Liver (tissue), 3 donors: ENCODE measurements at regions not wholly inside any gene's neighbourhood (a gene's known extent, or its start where the extent isn't known, plus 50 kb on each side); places are given as distances from the start of the nearest gene placed in this dataset.

Source experiments
- CTCF ChIP-seq: fragments of 150-350 bp; IDR thresholded peaks from 2 replicates; pipeline ENCODE4 v1.5.1; 2017; ENCODE audit warnings: improper control_type of control experiment, low read depth, low read length; ENCODE audit not compliant: missing input control
- EGR1 ChIP-seq, 2 donors: IDR thresholded peaks; 2 replicates each; pipeline ENCODE4 v1.6.1; 2016 to 2018; ENCODE audit warnings: antibody characterized with exemption in 2 of 2, low read depth in 2 of 2
- GABPA ChIP-seq, 2 donors: IDR thresholded peaks in 1 of 2; conservative IDR thresholded peaks in 1 of 2; 2 replicates each; pipeline ENCODE4 v1.6.1; 2016; ENCODE audit warnings: antibody characterized with exemption in 2 of 2, mild to moderate bottlenecking in 1 of 2, moderate library complexity in 1 of 2
- HNF4G ChIP-seq: IDR thresholded peaks from 2 replicates; pipeline ENCODE4 v1.6.1; 2016; ENCODE audit warnings: antibody characterized with exemption
- JUND ChIP-seq, 2 donors: IDR thresholded peaks; 2 replicates each; pipeline ENCODE4 v1.6.1; 2016; ENCODE audit warnings: antibody characterized with exemption in 2 of 2
- MAX ChIP-seq: IDR thresholded peaks from 2 replicates; pipeline ENCODE4 v1.6.1; 2016; ENCODE audit warnings: antibody characterized with exemption
- RAD21 ChIP-seq, 2 donors: IDR thresholded peaks; 2 replicates each; pipeline ENCODE4 v1.6.1; 2016; ENCODE audit warnings: antibody characterized with exemption in 2 of 2, mild to moderate bottlenecking in 2 of 2
- SP1 ChIP-seq: IDR thresholded peaks from 2 replicates; pipeline ENCODE4 v1.6.1; 2018; ENCODE audit warnings: antibody characterized with exemption, mild to moderate bottlenecking
- TAF1 ChIP-seq: conservative IDR thresholded peaks from 2 replicates; pipeline ENCODE4 v1.6.1; 2016; ENCODE audit warnings: antibody characterized with exemption, mild to moderate bottlenecking
- ZBTB33 ChIP-seq: IDR thresholded peaks from 2 replicates; pipeline ENCODE4 v1.6.1; 2016; ENCODE audit warnings: antibody characterized with exemption
- donor health status: healthy.
- donor health status: healthy.

- TF ChIP-seq CTCF = no peak
- TF ChIP-seq MAX = no peak
- no peak for TF ChIP-seq RAD21 (IDR thresholded peaks at IDR 0.05)
- no peak for TF ChIP-seq SP1
- no peak for TF ChIP-seq JUND (IDR thresholded peaks at IDR 0.05)
- TF ChIP-seq EGR1 (IDR thresholded peaks at IDR 0.05; ENCODE audit: low read depth in 2 of 2) = no peak
- no peak for TF ChIP-seq TAF1
- TF ChIP-seq ZBTB33 = no peak
- no peak for TF ChIP-seq HNF4G
- no peak for TF ChIP-seq GABPA (IDR thresholded peaks at IDR 0.05 in 1 of 2, conservative IDR thresholded peaks at IDR 0.05 in 1 of 2)
These were observed 413.8 kb downstream of the RAPGEF2 start for GRCh38 chr4:159516556-159517140.
